Panc1 (cell line): ENCODE measurements at regions not wholly inside any gene's neighbourhood (a gene's known extent, or its start where the extent isn't known, plus 50 kb on each side); places are given as distances from the start of the nearest gene placed in this dataset.

Experiments used
- CTCF ChIP-seq: fragments of 450-650 bp; IDR thresholded peaks from 2 replicates; pipeline ENCODE4 v1.5.1; 2017; ENCODE audit warnings: mild to moderate bottlenecking
- POLR2AphosphoS5 ChIP-seq: IDR thresholded peaks from 2 replicates; pipeline ENCODE4 v1.6.1; 2012; ENCODE audit warnings: mild to moderate bottlenecking, low read depth, low read length, moderate library complexity
- TCF7L2 ChIP-seq: IDR thresholded peaks from 2 replicates; pipeline ENCODE4 v1.6.1; 2011; ENCODE audit warnings: mild to moderate bottlenecking, low read depth, low read length, inconsistent platforms

DNA sequence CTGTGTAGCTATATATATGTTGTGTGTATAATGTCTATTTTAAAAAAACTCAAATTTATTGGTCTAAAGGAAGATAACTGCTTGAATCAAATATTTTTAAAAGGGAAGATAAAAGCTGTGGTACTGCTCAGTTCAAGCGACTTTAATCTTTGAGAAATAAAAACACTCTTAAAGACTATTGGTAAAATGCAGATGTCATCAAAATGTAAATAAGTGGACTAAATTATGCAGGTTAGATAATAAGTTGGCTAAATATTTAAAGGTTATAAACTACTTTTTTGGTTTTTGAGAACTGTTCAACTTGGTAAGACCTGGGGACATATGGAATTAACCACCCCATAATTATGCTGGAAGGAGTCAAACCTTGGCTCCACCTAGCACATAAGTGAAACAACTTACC lies 144.7 kb upstream of the ITM2A start:
- TF ChIP-seq CTCF (no peak), POLR2AphosphoS5 (no peak), TCF7L2 (no peak)
